ENCODE measurements at regions not wholly inside any gene's neighbourhood (a gene's known extent, or its start where the extent isn't known, plus 50 kb on each side); places are given as distances from the start of the nearest gene placed in this dataset.

- TF ChIP-seq, protein P1, sequence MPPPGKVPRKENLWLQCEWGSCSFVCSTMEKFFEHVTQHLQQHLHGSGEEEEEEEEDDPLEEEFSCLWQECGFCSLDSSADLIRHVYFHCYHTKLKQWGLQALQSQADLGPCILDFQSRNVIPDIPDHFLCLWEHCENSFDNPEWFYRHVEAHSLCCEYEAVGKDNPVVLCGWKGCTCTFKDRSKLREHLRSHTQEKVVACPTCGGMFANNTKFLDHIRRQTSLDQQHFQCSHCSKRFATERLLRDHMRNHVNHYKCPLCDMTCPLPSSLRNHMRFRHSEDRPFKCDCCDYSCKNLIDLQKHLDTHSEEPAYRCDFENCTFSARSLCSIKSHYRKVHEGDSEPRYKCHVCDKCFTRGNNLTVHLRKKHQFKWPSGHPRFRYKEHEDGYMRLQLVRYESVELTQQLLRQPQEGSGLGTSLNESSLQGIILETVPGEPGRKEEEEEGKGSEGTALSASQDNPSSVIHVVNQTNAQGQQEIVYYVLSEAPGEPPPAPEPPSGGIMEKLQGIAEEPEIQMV (CRISPR knock-in tag; IDR thresholded peaks at IDR 0.05; ENCODE audit: low read depth) = no peak
Observed at GRCh38 chr11:134554861-134555260, 142.8 kb upstream of the B3GAT1 start (continued).

DNA sequence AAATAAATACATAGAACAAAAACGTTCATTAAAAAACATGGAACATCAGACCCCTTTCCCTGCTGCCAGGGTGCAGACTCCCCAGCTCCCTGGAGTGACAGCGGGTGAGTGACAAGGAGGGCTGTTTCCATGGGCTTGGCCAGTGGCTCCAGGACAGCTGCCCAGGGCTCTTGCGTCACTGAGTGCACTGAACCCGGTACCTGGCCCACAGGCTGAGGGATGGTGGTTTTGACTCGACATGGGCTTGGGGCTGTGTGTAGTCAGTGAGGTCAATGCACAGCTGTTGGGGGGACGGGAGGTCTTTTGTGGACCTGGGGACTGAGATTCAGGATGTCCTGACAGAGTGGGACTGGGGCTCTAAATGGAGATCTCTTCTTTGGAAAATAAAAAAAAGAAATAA lies 142.1 kb upstream of the B3GAT1 start:
- ChIA-PET CTCF (ENCODE audit: low intra/inter-chr PET ratio, low total read pairs) (no interaction called here), POLR2A (no interaction called here)
- Histone ChIP-seq H4K20me1 (ENCODE audit: insufficient read depth, low read length) (no peaks in the 10 kb centered on the region), H3K9ac (ENCODE audit: insufficient read depth, low read depth, low read length) (no peak overlapping the region), H3K4me3 (replicated peaks in 1 of 3; ENCODE audit: insufficient read depth in 1 of 3, low read depth in 2 of 3, low read length in 3 of 3) (no peak overlapping the region), H3K27me3 (ENCODE audit: control insufficient read depth in 1 of 2, insufficient read depth in 2 of 2, low read length in 2 of 2) (peaks cover 0 to 10% of the 10 kb centered on the region in 2 experiments; a peak in 2 of 5 replicates), H2AFZ (ENCODE audit: low read length) (no peak overlapping the region), H3K4me1 (ENCODE audit: insufficient read depth, low read length) (no peaks in the 10 kb centered on the region), H3K36me3 (replicated peaks in 1 of 2; ENCODE audit: control insufficient read depth in 1 of 2, insufficient read depth in 2 of 2, low read length in 2 of 2) (no peaks in the 10 kb centered on the region), H3K79me2 (ENCODE audit: insufficient read depth, low read length) (no peaks in the 10 kb centered on the region), H3K27ac (ENCODE audit: extremely low read length, insufficient read depth, low read length) (no peak overlapping the region), H3K4me2 (ENCODE audit: low read depth, low read length) (no peak overlapping the region), H3K9me3 (ENCODE audit: low read length) (no peaks in the 10 kb centered on the region)
- no peak for ATAC-seq
- no peak for DNase-seq (ENCODE audit: low spot score)
- intact Hi-C loops (cut with micrococcal nuclease; ENCODE audit: unreplicated experiment) (no loop called here), in situ Hi-C loops (cut with HindIII; ENCODE audit: extremely low pct_ligation_motif_present, low pct_unique_long_range_greater_than_20kb) (no loop called here)
- no TSS peak for BruUV-seq (replicated peaks)
- TF ChIP-seq ZNF362 (CRISPR knock-in tag; IDR thresholded peaks at IDR 0.05; ENCODE audit: borderline replicate concordance) = no peak
- TF ChIP-seq ZNF251 (CRISPR knock-in tag; IDR thresholded peaks at IDR 0.05) = no peak
- no peak for TF ChIP-seq ATAD3A (CRISPR knock-in tag; IDR thresholded peaks at IDR 0.05)
- TF ChIP-seq ZNF891 (CRISPR knock-in tag; IDR thresholded peaks at IDR 0.05) = no peak
- TF ChIP-seq, protein P2, sequence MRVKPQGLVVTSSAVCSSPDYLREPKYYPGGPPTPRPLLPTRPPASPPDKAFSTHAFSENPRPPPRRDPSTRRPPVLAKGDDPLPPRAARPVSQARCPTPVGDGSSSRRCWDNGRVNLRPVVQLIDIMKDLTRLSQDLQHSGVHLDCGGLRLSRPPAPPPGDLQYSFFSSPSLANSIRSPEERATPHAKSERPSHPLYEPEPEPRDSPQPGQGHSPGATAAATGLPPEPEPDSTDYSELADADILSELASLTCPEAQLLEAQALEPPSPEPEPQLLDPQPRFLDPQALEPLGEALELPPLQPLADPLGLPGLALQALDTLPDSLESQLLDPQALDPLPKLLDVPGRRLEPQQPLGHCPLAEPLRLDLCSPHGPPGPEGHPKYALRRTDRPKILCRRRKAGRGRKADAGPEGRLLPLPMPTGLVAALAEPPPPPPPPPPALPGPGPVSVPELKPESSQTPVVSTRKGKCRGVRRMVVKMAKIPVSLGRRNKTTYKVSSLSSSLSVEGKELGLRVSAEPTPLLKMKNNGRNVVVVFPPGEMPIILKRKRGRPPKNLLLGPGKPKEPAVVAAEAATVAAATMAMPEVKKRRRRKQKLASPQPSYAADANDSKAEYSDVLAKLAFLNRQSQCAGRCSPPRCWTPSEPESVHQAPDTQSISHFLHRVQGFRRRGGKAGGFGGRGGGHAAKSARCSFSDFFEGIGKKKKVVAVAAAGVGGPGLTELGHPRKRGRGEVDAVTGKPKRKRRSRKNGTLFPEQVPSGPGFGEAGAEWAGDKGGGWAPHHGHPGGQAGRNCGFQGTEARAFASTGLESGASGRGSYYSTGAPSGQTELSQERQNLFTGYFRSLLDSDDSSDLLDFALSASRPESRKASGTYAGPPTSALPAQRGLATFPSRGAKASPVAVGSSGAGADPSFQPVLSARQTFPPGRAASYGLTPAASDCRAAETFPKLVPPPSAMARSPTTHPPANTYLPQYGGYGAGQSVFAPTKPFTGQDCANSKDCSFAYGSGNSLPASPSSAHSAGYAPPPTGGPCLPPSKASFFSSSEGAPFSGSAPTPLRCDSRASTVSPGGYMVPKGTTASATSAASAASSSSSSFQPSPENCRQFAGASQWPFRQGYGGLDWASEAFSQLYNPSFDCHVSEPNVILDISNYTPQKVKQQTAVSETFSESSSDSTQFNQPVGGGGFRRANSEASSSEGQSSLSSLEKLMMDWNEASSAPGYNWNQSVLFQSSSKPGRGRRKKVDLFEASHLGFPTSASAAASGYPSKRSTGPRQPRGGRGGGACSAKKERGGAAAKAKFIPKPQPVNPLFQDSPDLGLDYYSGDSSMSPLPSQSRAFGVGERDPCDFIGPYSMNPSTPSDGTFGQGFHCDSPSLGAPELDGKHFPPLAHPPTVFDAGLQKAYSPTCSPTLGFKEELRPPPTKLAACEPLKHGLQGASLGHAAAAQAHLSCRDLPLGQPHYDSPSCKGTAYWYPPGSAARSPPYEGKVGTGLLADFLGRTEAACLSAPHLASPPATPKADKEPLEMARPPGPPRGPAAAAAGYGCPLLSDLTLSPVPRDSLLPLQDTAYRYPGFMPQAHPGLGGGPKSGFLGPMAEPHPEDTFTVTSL (CRISPR knock-in tag; IDR thresholded peaks at IDR 0.05; ENCODE audit: borderline replicate concordance) = no peak
- no peak for TF ChIP-seq PHF20 (CRISPR knock-in tag; IDR thresholded peaks at IDR 0.05)
- TF ChIP-seq ZSCAN20 (CRISPR knock-in tag; IDR thresholded peaks at IDR 0.05; ENCODE audit: borderline replicate concordance) = no peak
- TF ChIP-seq REXO4 (CRISPR knock-in tag; IDR thresholded peaks at IDR 0.05; ENCODE audit: borderline replicate concordance) = no peak
- no peak for TF ChIP-seq YEATS2 (CRISPR knock-in tag; IDR thresholded peaks at IDR 0.05; ENCODE audit: borderline replicate concordance)
- no peak for TF ChIP-seq PCBP2 (optimal IDR thresholded peaks at IDR 0.05; ENCODE audit: low read depth, low read length, poor library complexity, severe bottlenecking)
- TF ChIP-seq ERF (CRISPR knock-in tag; IDR thresholded peaks at IDR 0.05) = no peak
- no peak for TF ChIP-seq ZNF83 (CRISPR knock-in tag; IDR thresholded peaks at IDR 0.05; ENCODE audit: borderline replicate concordance)
- no peak for TF ChIP-seq MED13 (CRISPR knock-in tag; IDR thresholded peaks at IDR 0.05)
- no peak for FAIRE-seq
- WGBS (ENCODE audit: low lambda C conversion rate) = 24% methylated on average over 4 of the region's 6 CpGs
